HS-5 (cell line): ENCODE measurements at regions not wholly inside any gene's neighbourhood (a gene's known extent, or its start where the extent isn't known, plus 50 kb on each side); places are given as distances from the start of the nearest gene placed in this dataset.
"Not testable (repeated sequence)": the region's sequence is repeated elsewhere in the genome, so short reads cannot be mapped to it uniquely, and the experiment has no call there.

Experiments used
- DNase-seq: peaks from one replicate; pipeline ENCODE4 v3.0.0-alpha.2; 2012; ENCODE audit warnings: low read depth

GRCh38 chr14:82987502-82988124 lies 1454.0 kb upstream of the SEL1L start:
- no peak for DNase-seq

- not testable (repeated sequence) for DNase-seq
Measured at GRCh38 chr14:82994547-82994946, 1460.9 kb upstream of the SEL1L start.

GRCh38 chr14:82999802-83000201 lies 1466.1 kb upstream of the SEL1L start:
- DNase-seq: no peak

DNA sequence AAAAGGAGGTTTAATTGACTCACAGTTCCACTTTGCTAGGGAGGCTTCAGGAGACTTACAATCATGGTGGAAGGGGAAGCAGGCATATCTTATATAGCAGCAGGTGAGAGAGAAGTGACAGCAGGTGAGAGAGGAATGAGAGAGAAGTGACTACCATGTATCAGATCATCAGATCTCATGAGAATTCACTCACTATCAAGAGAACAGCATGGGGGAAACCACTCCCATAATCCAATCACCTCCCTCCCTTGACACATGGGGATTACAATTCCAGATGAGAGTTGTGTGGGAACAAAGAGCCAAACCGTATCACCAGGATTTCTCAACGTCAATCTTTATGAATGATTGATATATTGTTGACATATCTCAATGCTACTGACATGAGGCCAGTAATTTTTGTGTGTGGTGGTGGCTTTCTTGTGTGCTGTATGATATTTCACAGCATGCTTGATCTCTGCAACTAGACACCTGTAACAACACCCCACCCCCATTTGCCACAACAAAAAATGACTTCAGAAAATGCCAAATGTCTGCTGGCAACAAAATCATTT lies 1470.9 kb upstream of the SEL1L start:
- no peak for DNase-seq

DNA sequence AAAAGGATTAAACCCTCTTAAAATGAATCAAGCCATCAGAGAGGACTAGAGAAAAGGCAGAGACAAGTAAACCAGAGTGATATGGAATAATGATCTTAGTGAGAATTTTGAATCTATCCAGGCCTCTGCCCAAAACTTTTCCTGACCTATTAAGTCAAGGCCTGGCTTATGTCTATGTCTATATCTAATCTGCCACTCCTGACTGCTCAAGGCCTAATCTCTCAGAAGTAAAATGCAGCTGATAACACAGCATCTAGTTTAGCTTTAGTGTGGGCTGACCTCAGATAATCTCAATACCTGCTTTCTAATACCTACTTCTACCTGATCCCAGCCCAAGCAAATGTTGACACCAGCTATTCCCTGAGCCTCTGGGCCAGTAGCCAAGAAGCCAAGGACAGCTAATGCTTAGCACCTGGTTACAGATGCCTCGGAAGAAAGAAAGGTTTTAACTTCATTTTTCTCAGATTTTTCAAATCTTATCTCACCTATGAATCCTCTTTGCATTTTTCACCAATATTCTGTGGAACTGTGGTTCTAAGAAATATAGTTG lies 1472.5 kb upstream of the SEL1L start:
- no peak for DNase-seq

DNA sequence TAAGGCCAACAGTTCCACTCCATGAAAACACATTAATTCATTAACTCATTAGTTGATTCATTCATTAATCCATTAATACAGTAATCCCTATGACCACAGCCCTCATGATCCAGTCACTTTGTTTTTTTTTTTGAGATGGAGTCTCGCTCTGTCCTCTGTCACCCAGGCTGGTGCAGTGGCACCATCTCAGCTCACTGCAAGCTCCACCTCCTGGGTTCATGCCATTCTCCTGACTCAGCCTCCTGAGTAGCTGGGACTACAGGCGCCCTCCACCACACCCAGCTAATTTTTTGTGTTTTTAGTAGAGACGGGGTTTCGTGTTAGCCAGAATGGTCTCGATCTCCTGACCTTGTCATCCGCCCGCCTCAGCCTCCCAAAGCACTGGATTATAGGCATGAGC lies 1473.4 kb upstream of the SEL1L start:
- not testable (repeated sequence) for DNase-seq

GRCh38 chr14:83007641-83008225 lies 1474.1 kb upstream of the SEL1L start:
- DNase-seq: peak; percentile 20

- no peak for DNase-seq
Measured at GRCh38 chr14:83017296-83017695, 1483.6 kb upstream of the SEL1L start.

DNA sequence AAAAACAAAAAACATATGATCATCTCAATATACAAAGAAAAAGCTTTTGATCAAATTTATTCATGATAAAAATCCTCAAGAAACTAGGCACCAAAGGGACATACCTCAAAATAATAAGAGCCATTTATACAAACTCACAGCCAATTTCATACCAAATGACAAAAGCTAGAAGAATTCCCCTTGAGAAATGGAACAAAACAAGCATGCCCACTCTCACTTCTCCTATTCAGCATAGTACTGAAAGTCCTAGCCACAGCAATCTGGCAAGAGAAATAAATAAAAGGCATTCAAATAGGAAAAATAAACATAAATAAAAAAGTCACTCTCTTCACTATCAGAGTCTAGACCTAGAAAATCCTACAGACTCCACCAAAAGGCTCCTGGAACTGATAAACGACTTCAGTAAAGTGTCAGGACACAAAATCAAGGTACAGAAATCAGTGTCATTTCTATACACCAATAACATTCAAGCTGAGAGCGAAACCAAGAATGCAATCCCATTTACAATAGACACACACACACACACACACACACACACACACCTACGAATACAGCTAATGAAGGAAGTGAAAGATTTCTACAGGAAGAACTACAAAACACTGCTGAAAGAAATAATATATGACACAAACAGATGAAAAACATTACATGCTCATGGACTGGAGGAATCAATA lies 1486.2 kb upstream of the SEL1L start:
- no peak for DNase-seq

GRCh38 chr14:83021323-83021722 lies 1487.7 kb upstream of the SEL1L start:
- no peak for DNase-seq

DNA sequence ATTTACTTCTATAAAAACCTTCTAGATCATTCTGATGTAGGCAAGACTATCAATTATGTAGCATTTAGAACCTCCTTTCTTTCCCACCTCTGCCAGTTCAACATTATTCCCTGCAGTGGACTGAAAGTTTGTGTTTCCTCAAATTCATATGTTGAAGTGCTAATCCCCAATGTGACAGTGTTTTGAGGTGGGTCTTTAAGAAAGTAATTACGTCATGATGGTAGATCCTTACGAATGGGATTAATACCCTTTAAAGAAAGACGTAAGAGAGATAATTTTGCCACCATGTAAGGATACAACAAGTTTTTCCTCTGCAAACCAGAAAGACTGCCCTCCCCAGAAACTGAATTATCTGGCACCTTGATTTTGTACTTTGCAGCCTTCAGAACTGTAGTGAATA lies 1489.7 kb upstream of the SEL1L start:
- DNase-seq: no peak

- no peak for DNase-seq
Measured at GRCh38 chr14:83041224-83041623, 1507.6 kb upstream of the SEL1L start.

GRCh38 chr14:83042858-83043257 lies 1509.2 kb upstream of the SEL1L start:
- no peak for DNase-seq

GRCh38 chr14:83044001-83044400 lies 1510.3 kb upstream of the SEL1L start:
- no peak for DNase-seq

DNA sequence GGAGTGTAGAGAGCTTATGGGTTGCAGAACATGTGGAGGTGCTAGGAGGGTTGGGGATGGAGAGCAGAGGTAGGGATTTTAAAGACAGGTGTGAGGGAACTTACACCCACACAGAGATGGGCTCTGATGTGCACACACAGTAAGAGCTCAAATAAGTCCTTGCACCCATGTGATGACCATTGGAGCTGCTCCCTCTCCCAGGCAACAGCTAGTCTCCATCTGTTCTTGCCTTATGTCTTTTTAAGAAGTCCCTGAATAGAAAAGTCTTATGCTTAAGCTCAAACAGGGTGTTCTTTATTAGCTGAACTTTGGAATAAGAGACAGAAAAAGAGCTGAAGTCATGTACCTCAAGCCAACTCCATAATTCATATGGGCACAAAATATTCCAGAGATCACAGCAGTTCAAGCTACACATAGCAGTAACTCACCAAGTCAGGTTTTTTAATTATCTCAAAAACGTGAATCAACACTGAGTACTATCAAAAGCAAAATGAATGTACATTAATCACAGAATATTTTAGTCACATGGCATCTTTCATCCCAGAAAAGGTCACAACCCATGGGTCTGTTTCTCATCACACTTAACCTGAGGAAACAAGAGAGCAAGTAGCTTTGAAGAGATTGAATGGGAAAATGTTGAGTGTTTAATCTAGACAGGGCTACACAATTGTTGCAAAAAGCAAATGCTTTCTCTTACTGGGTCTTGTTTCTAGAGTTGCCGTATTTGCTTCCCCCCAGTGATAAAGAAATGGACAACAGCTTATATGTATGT lies 1513.6 kb upstream of the SEL1L start:
- DNase-seq: no peak

DNA sequence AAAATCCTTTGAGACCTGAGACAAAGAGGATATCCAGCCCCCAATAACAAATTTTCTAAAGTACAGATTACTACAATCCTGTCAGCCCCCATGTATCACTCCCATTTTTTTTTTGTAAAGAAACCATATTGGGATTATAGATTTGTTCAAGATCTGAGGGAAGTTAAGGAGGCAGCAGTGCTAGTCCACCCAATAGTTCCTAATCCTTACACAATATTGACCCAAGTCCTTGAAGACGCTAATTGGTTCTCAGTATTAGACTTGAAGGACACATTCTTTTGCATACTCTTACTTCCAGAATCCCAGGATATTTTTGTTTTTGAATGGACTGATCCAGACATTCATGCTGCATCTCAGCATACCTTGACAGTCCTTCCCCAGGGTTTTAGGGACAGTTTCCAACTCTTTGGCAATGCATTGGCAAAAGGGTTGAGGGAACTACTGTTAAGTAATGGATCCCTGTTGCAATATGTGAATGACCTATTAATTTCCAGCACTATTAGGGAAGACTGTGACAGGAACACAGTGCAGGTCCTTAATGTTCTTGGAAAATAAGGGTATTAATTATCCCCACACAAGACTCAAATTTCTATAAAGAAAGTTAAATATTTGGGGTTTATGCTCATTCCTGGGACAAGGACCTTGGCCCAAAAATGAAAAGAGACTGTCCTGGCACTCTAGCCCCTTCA lies 1519.5 kb upstream of the SEL1L start:
- no peak for DNase-seq

DNA sequence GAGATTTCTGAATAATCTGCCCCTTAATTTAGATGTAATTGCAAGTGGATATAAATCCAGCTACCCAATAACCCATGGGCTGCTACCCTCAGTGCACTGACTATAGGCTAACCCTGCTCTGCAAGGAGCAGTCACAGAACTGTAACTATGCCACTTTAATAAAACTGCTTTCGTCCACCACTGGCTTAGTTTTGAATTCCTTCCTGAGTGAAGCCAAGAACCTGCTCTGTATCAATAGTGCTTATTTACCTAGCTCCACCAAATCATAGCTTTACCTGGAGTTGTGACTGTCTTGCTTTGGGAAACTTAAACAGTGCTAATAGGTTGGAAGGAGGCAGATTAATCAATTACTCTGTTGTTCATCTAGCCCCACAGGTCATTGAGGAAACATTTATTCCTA lies 1524.4 kb upstream of the SEL1L start:
- no peak for DNase-seq

DNA sequence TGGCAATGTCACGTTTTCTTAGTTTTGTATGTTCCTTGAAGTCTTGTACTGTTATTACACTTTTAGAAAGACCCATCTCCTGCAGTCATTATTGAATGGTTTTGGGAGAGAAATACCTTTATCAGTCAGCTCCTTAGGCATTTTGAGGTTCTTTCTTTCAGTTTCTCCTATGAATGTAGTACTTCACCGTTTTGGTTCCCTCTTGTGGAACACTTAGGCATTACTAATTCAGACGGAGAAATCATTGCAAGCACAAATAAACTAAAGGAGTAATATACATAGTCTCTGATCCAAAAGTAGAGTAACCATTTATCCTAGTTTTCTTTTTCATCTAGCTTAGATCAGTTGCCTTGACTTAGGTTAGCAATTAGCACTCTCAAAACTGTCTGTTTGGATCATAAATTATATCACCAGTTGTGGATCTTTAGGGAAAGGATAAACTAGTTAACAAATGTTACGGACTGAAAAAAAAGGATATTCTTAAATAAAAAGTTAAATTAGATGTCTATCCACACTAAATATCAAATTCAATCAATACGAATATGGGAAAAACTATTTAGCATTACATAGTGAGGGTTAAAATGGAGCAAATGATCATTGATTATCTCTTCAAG lies 1538.3 kb upstream of the SEL1L start:
- peak; percentile 20 for DNase-seq

GRCh38 chr14:83085136-83085535 lies 1551.5 kb upstream of the SEL1L start:
- DNase-seq: no peak

GRCh38 chr14:83085725-83086124 lies 1552.1 kb upstream of the SEL1L start:
- no peak for DNase-seq
